ENCODE measurements at regions not wholly inside any gene's neighbourhood (a gene's known extent, or its start where the extent isn't known, plus 50 kb on each side); places are given as distances from the start of the nearest gene placed in this dataset.

DNA sequence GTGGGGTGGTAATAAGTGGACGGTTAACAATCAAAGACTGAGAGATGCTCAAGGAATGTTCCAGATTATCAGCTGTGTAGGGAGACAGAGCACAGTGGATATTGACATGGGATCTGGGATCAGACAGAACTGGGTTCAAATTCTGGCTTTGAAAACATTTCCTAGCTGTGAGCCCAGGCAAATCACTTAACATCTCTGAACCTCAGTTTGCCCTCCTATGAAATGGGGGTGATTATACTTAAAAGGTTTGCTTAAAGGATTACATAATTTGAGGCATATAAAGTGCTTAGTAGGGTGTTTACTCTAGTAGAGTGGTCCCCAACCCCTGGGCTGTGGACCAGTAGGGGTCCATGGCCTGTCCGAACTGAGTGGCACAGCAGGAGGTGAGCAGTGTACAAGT lies 260.0 kb upstream of the CRY1 start:
- TF ChIP-seq, protein P1, sequence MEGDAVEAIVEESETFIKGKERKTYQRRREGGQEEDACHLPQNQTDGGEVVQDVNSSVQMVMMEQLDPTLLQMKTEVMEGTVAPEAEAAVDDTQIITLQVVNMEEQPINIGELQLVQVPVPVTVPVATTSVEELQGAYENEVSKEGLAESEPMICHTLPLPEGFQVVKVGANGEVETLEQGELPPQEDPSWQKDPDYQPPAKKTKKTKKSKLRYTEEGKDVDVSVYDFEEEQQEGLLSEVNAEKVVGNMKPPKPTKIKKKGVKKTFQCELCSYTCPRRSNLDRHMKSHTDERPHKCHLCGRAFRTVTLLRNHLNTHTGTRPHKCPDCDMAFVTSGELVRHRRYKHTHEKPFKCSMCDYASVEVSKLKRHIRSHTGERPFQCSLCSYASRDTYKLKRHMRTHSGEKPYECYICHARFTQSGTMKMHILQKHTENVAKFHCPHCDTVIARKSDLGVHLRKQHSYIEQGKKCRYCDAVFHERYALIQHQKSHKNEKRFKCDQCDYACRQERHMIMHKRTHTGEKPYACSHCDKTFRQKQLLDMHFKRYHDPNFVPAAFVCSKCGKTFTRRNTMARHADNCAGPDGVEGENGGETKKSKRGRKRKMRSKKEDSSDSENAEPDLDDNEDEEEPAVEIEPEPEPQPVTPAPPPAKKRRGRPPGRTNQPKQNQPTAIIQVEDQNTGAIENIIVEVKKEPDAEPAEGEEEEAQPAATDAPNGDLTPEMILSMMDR (conservative IDR thresholded peaks at IDR 0.05; ENCODE audit: low read length) = no peak
- no peak for TF ChIP-seq EZH2phosphoT487 (IDR thresholded peaks at IDR 0.05; ENCODE audit: borderline replicate concordance, low read depth, low read length)
